GM23338 (cell line): ENCODE measurements at regions not wholly inside any gene's neighbourhood (a gene's known extent, or its start where the extent isn't known, plus 50 kb on each side); places are given as distances from the start of the nearest gene placed in this dataset.

Experiments used
- CREB1 ChIP-seq: fragments of 250-450 bp; sonication (Bioruptor Pico); IDR thresholded peaks from 2 replicates; pipeline ENCODE4 v1.5.0; 2020; ENCODE audit warnings: low read depth, mild to moderate bottlenecking, moderate library complexity
- EZH2 ChIP-seq: fragments of 200-600 bp; sonication (generic); IDR thresholded peaks from one replicate; pipeline ENCODE4 v1.8.0; 2017; ENCODE audit warnings: antibody characterized with exemption, mild to moderate bottlenecking, low read depth; ENCODE audit not compliant: unreplicated experiment
- JUNB ChIP-seq: IDR thresholded peaks from one replicate; pipeline ENCODE4 v1.6.1; 2016; ENCODE audit warnings: antibody characterized with exemption; ENCODE audit not compliant: unreplicated experiment
- NANOG ChIP-seq: IDR thresholded peaks from 2 replicates; pipeline ENCODE4 v1.6.1; 2016; ENCODE audit warnings: antibody characterized with exemption, borderline replicate concordance
- POLR2AphosphoS5 ChIP-seq: IDR thresholded peaks from 2 replicates; pipeline ENCODE4 v1.6.1; 2016; ENCODE audit warnings: antibody characterized with exemption, low read depth
- TF ChIP-seq, protein P1 (sequence below), 2 experiments: fragments of 200-600 bp in 1 of 2; sonication (generic) in 1 of 2; conservative IDR thresholded peaks; 2 replicates each; pipeline versions ENCODE4 v1.5.1 to v1.6.1; 2016 to 2017; ENCODE audit warnings: antibody characterized with exemption in 2 of 2, low read depth in 2 of 2, mild to moderate bottlenecking in 2 of 2, moderate library complexity in 1 of 2

- no peak for TF ChIP-seq CREB1 (CRISPR knock-in tag)
- TF ChIP-seq, protein P1, sequence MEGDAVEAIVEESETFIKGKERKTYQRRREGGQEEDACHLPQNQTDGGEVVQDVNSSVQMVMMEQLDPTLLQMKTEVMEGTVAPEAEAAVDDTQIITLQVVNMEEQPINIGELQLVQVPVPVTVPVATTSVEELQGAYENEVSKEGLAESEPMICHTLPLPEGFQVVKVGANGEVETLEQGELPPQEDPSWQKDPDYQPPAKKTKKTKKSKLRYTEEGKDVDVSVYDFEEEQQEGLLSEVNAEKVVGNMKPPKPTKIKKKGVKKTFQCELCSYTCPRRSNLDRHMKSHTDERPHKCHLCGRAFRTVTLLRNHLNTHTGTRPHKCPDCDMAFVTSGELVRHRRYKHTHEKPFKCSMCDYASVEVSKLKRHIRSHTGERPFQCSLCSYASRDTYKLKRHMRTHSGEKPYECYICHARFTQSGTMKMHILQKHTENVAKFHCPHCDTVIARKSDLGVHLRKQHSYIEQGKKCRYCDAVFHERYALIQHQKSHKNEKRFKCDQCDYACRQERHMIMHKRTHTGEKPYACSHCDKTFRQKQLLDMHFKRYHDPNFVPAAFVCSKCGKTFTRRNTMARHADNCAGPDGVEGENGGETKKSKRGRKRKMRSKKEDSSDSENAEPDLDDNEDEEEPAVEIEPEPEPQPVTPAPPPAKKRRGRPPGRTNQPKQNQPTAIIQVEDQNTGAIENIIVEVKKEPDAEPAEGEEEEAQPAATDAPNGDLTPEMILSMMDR (conservative IDR thresholded peaks at IDR 0.05; ENCODE audit: low read depth in 2 of 2) = no peak
- TF ChIP-seq EZH2 = no peak
- TF ChIP-seq JUNB = no peak
- no peak for TF ChIP-seq POLR2AphosphoS5
- no peak for TF ChIP-seq NANOG
Measured at GRCh38 chr7:10672186-10672585, 301.5 kb upstream of the PHF14 start.
